ENCODE measurements at regions not wholly inside any gene's neighbourhood (a gene's known extent, or its start where the extent isn't known, plus 50 kb on each side); places are given as distances from the start of the nearest gene placed in this dataset.

DNA sequence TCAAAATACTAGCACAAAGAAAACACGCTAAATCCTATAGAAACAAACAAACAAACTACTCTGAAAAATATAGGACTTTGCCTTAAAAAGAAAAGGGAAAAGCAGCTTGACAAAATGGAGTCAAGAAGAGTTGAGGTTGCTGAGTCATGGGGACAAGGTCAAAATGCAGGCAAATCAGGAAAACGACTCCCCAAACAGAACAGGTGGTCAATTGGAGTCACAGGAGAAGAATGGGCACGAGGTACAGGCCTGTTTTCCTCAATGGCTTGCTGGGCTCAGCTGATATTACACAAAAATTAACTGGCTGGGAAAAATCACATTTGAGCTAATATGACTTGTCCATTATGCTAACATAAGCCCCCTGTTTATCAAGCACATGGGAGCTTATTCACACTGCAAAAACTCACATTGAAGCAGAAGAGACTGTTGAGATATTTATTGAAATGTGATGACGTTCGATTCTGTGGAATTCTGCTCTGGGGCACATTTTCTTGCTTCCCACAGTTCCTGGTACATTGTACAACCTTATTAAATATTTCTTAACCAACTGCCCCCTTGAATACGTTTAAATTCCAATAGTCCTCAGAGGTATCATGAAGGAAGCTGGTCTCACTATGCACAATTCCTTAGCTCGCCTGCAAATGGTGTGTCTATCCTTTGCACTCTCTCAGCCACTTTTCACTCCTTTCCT is 1622.1 kb downstream of the STIM2 start:
- Histone ChIP-seq H3K9me2 (replicated peaks; ENCODE audit: control insufficient read depth, low read length) (no peaks in the 10 kb centered on the region), H3K9me3 (ENCODE audit: control insufficient read depth, insufficient read depth, low read length) (no peaks in the 10 kb centered on the region), H3K4me3 (ENCODE audit: low read length) (no peak overlapping the region), H3K27me3 (ENCODE audit: control insufficient read depth, low read length) (no peaks in the 10 kb centered on the region), H3F3A (ENCODE audit: control insufficient read depth, insufficient read depth) (no peaks in the 10 kb centered on the region), H3K4me2 (ENCODE audit: low read length) (no peak overlapping the region), H3K4me1 (ENCODE audit: control insufficient read depth, low read length) (no peaks in the 10 kb centered on the region), H4K20me1 (ENCODE audit: control insufficient read depth, insufficient read depth, low read depth, low read length) (no peaks in the 10 kb centered on the region), H3K27ac (ENCODE audit: low read depth, low read length) (no peak overlapping the region), H3K79me2 (ENCODE audit: control insufficient read depth, low read length) (no peaks in the 10 kb centered on the region), H3K36me3 (ENCODE audit: control insufficient read depth, low read length) (no peaks in the 10 kb centered on the region)
- TF ChIP-seq EZH2phosphoT487 (IDR thresholded peaks at IDR 0.05; ENCODE audit: borderline replicate concordance, low read length): no peak
- TF ChIP-seq, protein P1, sequence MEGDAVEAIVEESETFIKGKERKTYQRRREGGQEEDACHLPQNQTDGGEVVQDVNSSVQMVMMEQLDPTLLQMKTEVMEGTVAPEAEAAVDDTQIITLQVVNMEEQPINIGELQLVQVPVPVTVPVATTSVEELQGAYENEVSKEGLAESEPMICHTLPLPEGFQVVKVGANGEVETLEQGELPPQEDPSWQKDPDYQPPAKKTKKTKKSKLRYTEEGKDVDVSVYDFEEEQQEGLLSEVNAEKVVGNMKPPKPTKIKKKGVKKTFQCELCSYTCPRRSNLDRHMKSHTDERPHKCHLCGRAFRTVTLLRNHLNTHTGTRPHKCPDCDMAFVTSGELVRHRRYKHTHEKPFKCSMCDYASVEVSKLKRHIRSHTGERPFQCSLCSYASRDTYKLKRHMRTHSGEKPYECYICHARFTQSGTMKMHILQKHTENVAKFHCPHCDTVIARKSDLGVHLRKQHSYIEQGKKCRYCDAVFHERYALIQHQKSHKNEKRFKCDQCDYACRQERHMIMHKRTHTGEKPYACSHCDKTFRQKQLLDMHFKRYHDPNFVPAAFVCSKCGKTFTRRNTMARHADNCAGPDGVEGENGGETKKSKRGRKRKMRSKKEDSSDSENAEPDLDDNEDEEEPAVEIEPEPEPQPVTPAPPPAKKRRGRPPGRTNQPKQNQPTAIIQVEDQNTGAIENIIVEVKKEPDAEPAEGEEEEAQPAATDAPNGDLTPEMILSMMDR (IDR thresholded peaks at IDR 0.05; ENCODE audit: low read depth, low read length, poor library complexity, severe bottlenecking): no peak

DNA sequence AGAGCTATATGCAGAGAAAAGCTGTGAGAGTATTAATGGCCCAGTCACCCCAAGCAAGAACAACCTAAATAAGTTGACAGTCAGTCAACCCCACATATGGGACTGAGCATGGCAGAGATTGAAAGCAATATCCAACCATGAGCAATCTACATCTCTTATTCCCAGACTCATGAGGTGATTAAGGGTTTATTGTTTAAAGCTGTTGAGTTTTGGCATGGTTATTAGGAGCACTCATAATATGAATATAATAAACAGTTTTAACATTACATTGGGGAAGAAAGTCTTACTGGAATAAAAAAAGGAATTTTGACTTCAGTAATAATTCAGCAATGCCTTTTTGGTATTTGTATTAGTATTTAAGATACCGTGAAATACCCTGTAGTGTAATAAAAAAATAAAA is 1627.4 kb downstream of the STIM2 start:
- Histone ChIP-seq H3F3A (ENCODE audit: control insufficient read depth, insufficient read depth) (no peaks in the 10 kb centered on the region), H3K4me2 (ENCODE audit: low read length) (no peak overlapping the region)

DNA sequence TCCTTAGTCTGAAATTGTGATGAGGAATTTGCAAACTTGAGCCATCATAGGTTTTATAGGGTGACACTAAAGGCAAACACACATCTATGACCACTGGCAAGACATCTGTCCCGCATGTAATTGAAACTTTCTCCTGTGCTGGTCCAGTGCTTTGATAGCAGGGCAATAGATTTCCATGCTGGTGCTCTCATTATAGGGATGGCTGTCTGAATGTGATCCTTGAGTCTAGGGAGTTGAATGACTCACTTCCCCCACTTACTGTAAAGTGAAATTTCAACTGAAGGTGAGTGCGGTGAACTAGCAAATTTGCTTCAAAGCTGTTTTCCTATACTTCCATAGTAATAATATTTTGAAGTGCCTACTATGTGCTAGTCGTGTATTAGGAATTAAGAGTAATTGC is 1630.0 kb downstream of the STIM2 start:
- Histone ChIP-seq H3K4me3 (ENCODE audit: low read length) (no peak overlapping the region), H3K9me2 (replicated peaks; ENCODE audit: control insufficient read depth, low read length) (no peaks in the 10 kb centered on the region), H4K20me1 (ENCODE audit: control insufficient read depth, insufficient read depth, low read depth, low read length) (no peaks in the 10 kb centered on the region), H3K79me2 (ENCODE audit: control insufficient read depth, low read length) (no peaks in the 10 kb centered on the region), H3K4me1 (ENCODE audit: control insufficient read depth, low read length) (no peaks in the 10 kb centered on the region), H3K27me3 (ENCODE audit: control insufficient read depth, low read length) (no peaks in the 10 kb centered on the region), H3K36me3 (ENCODE audit: control insufficient read depth, low read length) (no peaks in the 10 kb centered on the region), H3K4me2 (ENCODE audit: low read length) (no peak overlapping the region), H3K9me3 (ENCODE audit: control insufficient read depth, insufficient read depth, low read length) (no peaks in the 10 kb centered on the region), H3F3A (ENCODE audit: control insufficient read depth, insufficient read depth) (no peaks in the 10 kb centered on the region), H3K27ac (ENCODE audit: low read depth, low read length) (no peak overlapping the region)
- TF ChIP-seq, protein P1 (IDR thresholded peaks at IDR 0.05; ENCODE audit: low read depth, low read length, poor library complexity, severe bottlenecking): no peak
- TF ChIP-seq EZH2phosphoT487 (IDR thresholded peaks at IDR 0.05; ENCODE audit: borderline replicate concordance, low read length): no peak

More for the DNA sequence above, 1627.4 kb downstream of the STIM2 start:
- H3K36me3 ChIP-seq (ENCODE audit: control insufficient read depth, low read length): no peaks in the 10 kb centered on the region
- H3K27me3 ChIP-seq (ENCODE audit: control insufficient read depth, low read length): no peaks in the 10 kb centered on the region
- H3K9me2 ChIP-seq (replicated peaks; ENCODE audit: control insufficient read depth, low read length): no peaks in the 10 kb centered on the region
- H3K79me2 ChIP-seq (ENCODE audit: control insufficient read depth, low read length): no peaks in the 10 kb centered on the region
- no peaks in the 10 kb centered on the region for H3K9me3 ChIP-seq (ENCODE audit: control insufficient read depth, insufficient read depth, low read length)
- TF ChIP-seq, protein P1 (IDR thresholded peaks at IDR 0.05; ENCODE audit: low read depth, low read length, poor library complexity, severe bottlenecking): no peak
- no peak for TF ChIP-seq EZH2phosphoT487 (IDR thresholded peaks at IDR 0.05; ENCODE audit: borderline replicate concordance, low read length)
- no peaks in the 10 kb centered on the region for H4K20me1 ChIP-seq (ENCODE audit: control insufficient read depth, insufficient read depth, low read depth, low read length)
- H3K4me1 ChIP-seq (ENCODE audit: control insufficient read depth, low read length): no peaks in the 10 kb centered on the region
- H3K27ac ChIP-seq (ENCODE audit: low read depth, low read length): no peak overlapping the region
- H3K4me3 ChIP-seq (ENCODE audit: low read length): no peak overlapping the region

Measured in DOHH2 (cell line).